GM12872 (cell line): ENCODE measurements at regions not wholly inside any gene's neighbourhood (a gene's known extent, or its start where the extent isn't known, plus 50 kb on each side); places are given as distances from the start of the nearest gene placed in this dataset.

Experiments used
- CTCF ChIP-seq: IDR thresholded peaks from 3 replicates; pipeline ENCODE4 v1.5.1; 2011; ENCODE audit warnings: low read depth, mild to moderate bottlenecking, low read length, moderate library complexity; ENCODE audit not compliant: insufficient read depth

- TF ChIP-seq CTCF = no peak
These were observed 120.7 kb upstream of the DAZL start for GRCh38 chr3:16725972-16726371.

GRCh38 chr3:16728770-16729745 is 123.8 kb upstream of the DAZL start:
- TF ChIP-seq CTCF = no peak

- no peak for TF ChIP-seq CTCF
These were observed 133.2 kb upstream of the DAZL start for GRCh38 chr3:16738451-16738850.

GRCh38 chr3:16739541-16740105 is 134.4 kb upstream of the DAZL start:
- no peak for TF ChIP-seq CTCF

- no peak for TF ChIP-seq CTCF
These were observed 135.3 kb upstream of the DAZL start for GRCh38 chr3:16740515-16740914.

- TF ChIP-seq CTCF = no peak
These were observed 136.0 kb upstream of the DAZL start for GRCh38 chr3:16741103-16741758.

GRCh38 chr3:16741890-16742289 is 136.7 kb upstream of the DAZL start:
- no peak for TF ChIP-seq CTCF
